Upper lobe of right lung (tissue), 1 donor: ENCODE measurements at regions not wholly inside any gene's neighbourhood (a gene's known extent, or its start where the extent isn't known, plus 50 kb on each side); places are given as distances from the start of the nearest gene placed in this dataset.

Experiments
- ATAC-seq: fragments of 200-7000 bp; cut with Tn5 transposase; one replicate; pipeline ENCODE4 v1.9.1; 2020; ENCODE audit warnings: mild to moderate bottlenecking, moderate library complexity
- DNase-seq: peaks from one replicate; pipeline ENCODE4 v3.0.0-alpha.2; 2020
- H3K27ac ChIP-seq: fragments of 200-600 bp; one replicate; pipeline ENCODE4 v1.8.0; 2022
- H3K27me3 ChIP-seq: fragments of 200-600 bp; one replicate; pipeline ENCODE4 v1.8.0; 2022; ENCODE audit warnings: mild to moderate bottlenecking
- H3K36me3 ChIP-seq: fragments of 200-600 bp; one replicate; pipeline ENCODE4 v1.8.0; 2022
- H3K4me1 ChIP-seq: fragments of 200-600 bp; one replicate; pipeline ENCODE4 v1.8.0; 2022
- H3K4me3 ChIP-seq: fragments of 200-600 bp; one replicate; pipeline ENCODE4 v1.8.0; 2022; ENCODE audit warnings: mild to moderate bottlenecking
- H3K9me3 ChIP-seq: fragments of 200-600 bp; one replicate; pipeline ENCODE4 v1.8.0; 2022
- intact Hi-C: fragments of 100-400 bp; cut with DNase I; formaldehyde crosslinking; loops from one replicate; pipeline ENCODE4 v1.11.0; 2022
- TF ChIP-seq, protein P1 (sequence below): fragments of 200-600 bp; IDR thresholded peaks from one replicate; pipeline ENCODE4 v1.8.0; 2022; ENCODE audit warnings: antibody characterized with exemption
- donor health status: DM: no; HTN: yes; CAD: no; lungs with severe emphysema.

GRCh38 chr10:64093946-64094535 is 572.8 kb downstream of the REEP3 start:
- Histone ChIP-seq H3K36me3 (no peaks in the 10 kb centered on the region), H3K4me1 (no peaks in the 10 kb centered on the region), H3K27ac (no peak overlapping the region), H3K4me3 (no peak overlapping the region), H3K27me3 (no peaks in the 10 kb centered on the region), H3K9me3 (no peaks in the 10 kb centered on the region)
- TF ChIP-seq, protein P1, sequence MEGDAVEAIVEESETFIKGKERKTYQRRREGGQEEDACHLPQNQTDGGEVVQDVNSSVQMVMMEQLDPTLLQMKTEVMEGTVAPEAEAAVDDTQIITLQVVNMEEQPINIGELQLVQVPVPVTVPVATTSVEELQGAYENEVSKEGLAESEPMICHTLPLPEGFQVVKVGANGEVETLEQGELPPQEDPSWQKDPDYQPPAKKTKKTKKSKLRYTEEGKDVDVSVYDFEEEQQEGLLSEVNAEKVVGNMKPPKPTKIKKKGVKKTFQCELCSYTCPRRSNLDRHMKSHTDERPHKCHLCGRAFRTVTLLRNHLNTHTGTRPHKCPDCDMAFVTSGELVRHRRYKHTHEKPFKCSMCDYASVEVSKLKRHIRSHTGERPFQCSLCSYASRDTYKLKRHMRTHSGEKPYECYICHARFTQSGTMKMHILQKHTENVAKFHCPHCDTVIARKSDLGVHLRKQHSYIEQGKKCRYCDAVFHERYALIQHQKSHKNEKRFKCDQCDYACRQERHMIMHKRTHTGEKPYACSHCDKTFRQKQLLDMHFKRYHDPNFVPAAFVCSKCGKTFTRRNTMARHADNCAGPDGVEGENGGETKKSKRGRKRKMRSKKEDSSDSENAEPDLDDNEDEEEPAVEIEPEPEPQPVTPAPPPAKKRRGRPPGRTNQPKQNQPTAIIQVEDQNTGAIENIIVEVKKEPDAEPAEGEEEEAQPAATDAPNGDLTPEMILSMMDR, result no peak
- intact Hi-C loops, result no loop called here
- DNase-seq, result no peak
- ATAC-seq, result no peak

DNA sequence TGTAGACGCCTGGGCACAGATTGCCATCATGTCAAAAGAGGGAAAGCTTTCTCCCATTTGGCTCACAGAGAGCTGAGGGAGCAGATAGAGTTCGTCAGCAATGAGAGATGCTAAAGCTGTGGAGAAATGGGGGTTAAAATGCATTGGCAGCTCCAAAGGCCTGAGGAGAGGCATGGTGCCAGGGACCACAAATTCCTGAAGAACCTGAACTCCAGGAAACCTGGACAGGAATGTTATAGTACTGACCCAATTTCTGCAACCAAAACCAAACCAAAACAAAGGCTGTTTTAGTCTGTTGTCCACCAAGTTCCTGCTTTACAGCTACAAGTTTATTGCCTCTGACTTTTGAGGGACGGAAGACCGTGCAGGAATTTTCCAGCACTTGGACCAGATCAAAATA is 575.7 kb downstream of the REEP3 start:
- H3K4me3 ChIP-seq, result no peak overlapping the region
- TF ChIP-seq, protein P1, result no peak
- no peaks in the 10 kb centered on the region for H3K27me3 ChIP-seq
- no peaks in the 10 kb centered on the region for H3K4me1 ChIP-seq
- DNase-seq, result no peak
- intact Hi-C loops, result no loop called here
- no peaks in the 10 kb centered on the region for H3K9me3 ChIP-seq
- no peak for ATAC-seq
- H3K36me3 ChIP-seq, result no peaks in the 10 kb centered on the region
- no peak overlapping the region for H3K27ac ChIP-seq

DNA sequence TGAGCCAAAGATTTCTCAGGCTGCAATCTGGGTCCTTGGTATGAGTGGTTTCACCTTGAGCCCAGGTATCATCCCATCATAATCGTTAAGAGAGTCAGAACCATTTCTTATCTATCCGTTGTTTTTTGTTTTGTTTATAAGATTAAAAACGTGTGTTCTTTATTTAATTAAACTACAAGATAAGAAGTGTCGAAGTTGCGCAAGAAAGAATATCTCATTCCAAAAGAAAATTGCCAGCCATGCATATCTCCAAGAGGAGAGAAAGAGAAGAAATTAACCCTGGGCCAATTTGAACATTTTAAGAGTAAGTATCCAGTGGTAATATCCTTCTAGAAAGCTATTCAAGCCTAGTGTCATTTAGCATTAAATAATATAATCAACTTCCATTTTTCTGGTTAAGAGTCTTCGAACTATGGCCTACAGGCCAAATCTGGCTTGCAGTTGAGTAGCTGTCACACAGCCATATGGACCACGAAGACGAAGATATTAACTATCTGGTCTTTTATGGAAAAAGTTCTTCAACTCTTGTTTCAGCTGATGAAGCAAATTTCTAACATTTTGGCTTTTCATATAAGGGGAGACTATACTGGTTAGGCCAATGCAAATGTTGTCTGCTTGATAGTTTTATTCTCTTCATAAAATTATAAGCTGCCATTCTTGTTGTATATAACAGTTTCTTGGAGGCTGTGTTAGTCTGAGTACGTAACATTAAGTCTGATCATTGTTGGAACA is 576.4 kb downstream of the REEP3 start:
- ATAC-seq (no peak), DNase-seq (no peak)
- Histone ChIP-seq H3K4me1 (no peaks in the 10 kb centered on the region), H3K27me3 (no peaks in the 10 kb centered on the region), H3K9me3 (no peaks in the 10 kb centered on the region), H3K4me3 (no peak overlapping the region), H3K36me3 (no peaks in the 10 kb centered on the region), H3K27ac (no peak overlapping the region)
- TF ChIP-seq, protein P1, result no peak
- intact Hi-C loops, result no loop called here

DNA sequence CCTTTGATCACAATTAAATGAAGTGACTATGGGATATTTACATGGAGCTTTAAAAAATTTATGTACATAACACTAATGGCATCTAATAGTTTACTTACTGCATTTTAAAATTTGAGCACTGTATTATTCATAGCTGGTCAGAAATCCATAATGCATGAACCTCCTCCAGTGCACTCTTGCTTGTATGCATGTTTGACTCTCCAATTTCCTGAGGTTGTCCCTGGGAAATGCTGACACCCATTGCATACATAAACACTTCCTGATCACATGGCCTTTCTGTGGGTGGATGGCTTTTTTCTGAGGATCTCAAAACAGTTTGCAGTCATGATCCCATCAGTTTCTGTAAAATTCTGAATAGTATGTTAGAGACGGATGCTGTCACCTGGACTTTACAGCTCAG is 577.8 kb downstream of the REEP3 start:
- DNase-seq (no peak), ATAC-seq (no peak)
- no peak overlapping the region for H3K27ac ChIP-seq
- no peaks in the 10 kb centered on the region for H3K9me3 ChIP-seq
- H3K36me3 ChIP-seq, result no peaks in the 10 kb centered on the region
- TF ChIP-seq, protein P1, result no peak
- no peaks in the 10 kb centered on the region for H3K4me1 ChIP-seq
- H3K4me3 ChIP-seq, result no peak overlapping the region
- intact Hi-C loops, result no loop called here
- no peaks in the 10 kb centered on the region for H3K27me3 ChIP-seq

DNA sequence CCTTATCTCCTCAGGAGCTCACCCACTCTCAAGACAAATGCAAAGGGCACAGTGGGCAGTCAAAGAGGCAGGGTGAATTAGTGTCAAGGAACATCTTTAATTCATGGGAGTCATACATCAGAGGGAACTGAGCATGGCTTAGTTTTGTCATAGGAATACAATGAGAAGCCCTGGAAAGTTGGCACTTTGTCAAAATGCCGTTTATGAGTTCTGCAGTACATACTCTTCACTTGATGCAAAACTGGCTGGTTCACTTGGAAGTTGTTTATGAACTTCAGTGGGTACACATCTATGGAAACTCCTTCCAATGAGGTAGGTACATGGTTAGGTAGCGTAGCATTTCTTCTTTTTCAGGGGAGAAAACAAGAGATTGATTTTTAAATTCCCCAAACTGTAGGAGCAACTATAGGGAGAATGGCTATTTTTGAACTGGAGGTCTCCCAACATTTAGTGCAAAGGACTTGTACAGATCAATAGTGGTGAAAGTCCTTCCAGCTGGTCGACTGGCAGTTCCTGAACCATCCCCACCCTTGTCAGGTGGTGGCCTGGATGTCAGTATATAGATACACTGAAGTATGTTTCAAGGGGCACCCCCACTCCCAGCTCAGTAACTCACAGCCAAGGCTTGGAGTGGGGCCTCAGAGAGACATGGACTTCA is 580.5 kb downstream of the REEP3 start:
- H3K4me3 ChIP-seq, result no peak overlapping the region
- no peak overlapping the region for H3K27ac ChIP-seq
- DNase-seq (no peak), ATAC-seq (no peak)
- intact Hi-C loops, result no loop called here
- no peaks in the 10 kb centered on the region for H3K36me3 ChIP-seq
- no peaks in the 10 kb centered on the region for H3K4me1 ChIP-seq
- TF ChIP-seq, protein P1, result no peak
- H3K9me3 ChIP-seq, result no peaks in the 10 kb centered on the region
- no peaks in the 10 kb centered on the region for H3K27me3 ChIP-seq
